ENCODE measurements at regions not wholly inside any gene's neighbourhood (a gene's known extent, or its start where the extent isn't known, plus 50 kb on each side); places are given as distances from the start of the nearest gene placed in this dataset.

DNA sequence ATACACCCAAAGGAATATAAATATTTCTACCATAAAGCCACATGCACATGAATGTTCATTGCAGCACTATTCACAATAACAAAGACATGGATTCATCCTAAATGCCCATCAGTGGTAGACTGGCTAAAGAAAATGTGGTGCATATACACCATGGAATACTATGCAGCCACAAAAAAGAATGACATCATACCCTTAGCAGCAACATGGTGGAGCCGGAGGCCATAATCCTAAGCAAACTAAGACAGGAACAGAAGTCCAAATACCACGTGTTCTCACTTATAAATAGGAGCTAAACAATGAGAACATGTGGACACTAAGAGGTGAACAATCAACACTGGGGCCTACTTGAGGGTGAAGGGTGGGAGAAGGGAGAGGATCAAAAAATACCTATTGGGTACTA, 198.5 kb downstream of the BMP4 start:
- intact Hi-C loops (cut with micrococcal nuclease) = no loop called here
- no peak for ATAC-seq

DNA sequence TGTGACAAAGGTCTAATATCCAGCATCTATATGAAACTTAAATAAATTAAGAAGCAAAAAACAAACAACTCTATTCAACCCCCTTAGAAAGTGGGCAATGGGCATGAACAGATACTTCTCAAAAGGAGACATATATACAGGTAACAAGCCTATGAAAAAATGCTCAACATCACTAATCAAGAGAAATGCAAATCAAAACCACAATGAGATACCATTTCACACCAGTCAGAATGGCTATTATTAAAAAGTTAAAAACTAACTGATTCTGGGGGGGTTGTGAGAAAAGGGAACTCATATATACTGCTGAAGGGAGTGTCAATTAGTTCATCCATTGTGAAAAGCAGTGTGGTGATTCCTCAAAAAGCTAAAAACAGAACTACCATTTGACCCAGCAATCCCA, 198.9 kb downstream of the BMP4 start:
- CTCF ChIA-PET = no interaction called here
- Histone ChIP-seq H3K27ac (ENCODE audit: low read depth, low read length) (no peak overlapping the region), H3K4me3 (ENCODE audit: low read length) (no peak overlapping the region), H3K4me1 (ENCODE audit: control insufficient read depth in 2 of 2, insufficient read depth in 2 of 2, low read length in 2 of 2) (no peaks in the 10 kb centered on the region), H3K9me3 (ENCODE audit: control insufficient read depth in 2 of 3, low read length in 3 of 3) (no peaks in the 10 kb centered on the region), H3K27me3 (ENCODE audit: control insufficient read depth in 2 of 2, insufficient read depth in 2 of 2, low read length in 2 of 2) (no peaks in the 10 kb centered on the region), H3K36me3 (ENCODE audit: control insufficient read depth in 2 of 3, insufficient read depth in 3 of 3, low read length in 3 of 3) (no peaks in the 10 kb centered on the region)
- no peak overlapping the region for H3K27ac Mint-ChIP-seq
- no peak for ATAC-seq
- peaks cover 0 to 13% (median 0%) of the 10 kb centered on the region in 5 donors for H3K27me3 Mint-ChIP-seq
- DNase-seq = no peak
- H3K36me3 Mint-ChIP-seq = no peaks in the 10 kb centered on the region
- POLR2A ChIA-PET = no interaction called here
- intact Hi-C loops (cut with micrococcal nuclease) = no loop called here
- H3K9me3 Mint-ChIP-seq = peaks cover 1 to 32% (median 11%) of the 10 kb centered on the region in 11 donors
- no peaks in the 10 kb centered on the region for H3K4me1 Mint-ChIP-seq
- no peak overlapping the region for H3K4me3 Mint-ChIP-seq

More for the DNA sequence above, 198.5 kb downstream of the BMP4 start:
- Mint-ChIP-seq H3K27me3 (peaks cover 0 to 12% (median 0%) of the 10 kb centered on the region in 5 donors), H3K4me3 (no peak overlapping the region), H3K9me3 (peaks cover 1 to 32% (median 11%) of the 10 kb centered on the region in 11 donors), H3K4me1 (no peaks in the 10 kb centered on the region), H3K36me3 (no peaks in the 10 kb centered on the region), H3K27ac (no peak overlapping the region)
- Histone ChIP-seq H3K4me1 (ENCODE audit: control insufficient read depth in 2 of 2, insufficient read depth in 2 of 2, low read length in 2 of 2) (no peaks in the 10 kb centered on the region), H3K9me3 (ENCODE audit: control insufficient read depth in 2 of 3, low read length in 3 of 3) (no peaks in the 10 kb centered on the region), H3K27ac (ENCODE audit: low read depth, low read length) (no peak overlapping the region), H3K4me3 (ENCODE audit: low read length) (no peak overlapping the region), H3K36me3 (ENCODE audit: control insufficient read depth in 2 of 3, insufficient read depth in 3 of 3, low read length in 3 of 3) (no peaks in the 10 kb centered on the region), H3K27me3 (ENCODE audit: control insufficient read depth in 2 of 2, insufficient read depth in 2 of 2, low read length in 2 of 2) (no peaks in the 10 kb centered on the region)
- ChIA-PET POLR2A (no interaction called here), CTCF (no interaction called here)
- no peak for DNase-seq

DNA sequence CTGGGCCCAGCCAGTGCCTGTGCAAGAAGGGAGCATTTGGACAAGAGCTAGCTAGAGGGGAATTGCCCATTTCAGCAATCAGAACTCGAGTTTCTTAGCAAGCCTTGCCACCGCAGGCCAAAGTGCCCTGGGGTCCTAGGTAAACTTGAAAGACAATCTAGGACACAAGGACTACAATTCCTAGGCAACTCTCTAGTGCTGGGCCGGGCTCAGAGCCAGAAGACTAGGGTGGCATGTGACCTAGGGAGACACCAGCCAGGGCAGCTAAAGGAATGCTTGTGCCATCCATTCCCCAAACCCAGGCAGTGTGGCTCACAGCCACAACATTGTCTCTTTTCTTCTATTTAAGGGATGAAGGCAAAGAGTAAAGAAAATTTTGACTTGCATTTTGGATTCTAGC, 205.0 kb downstream of the BMP4 start:
- Mint-ChIP-seq H3K4me1 (no peaks in the 10 kb centered on the region), H3K27me3 (peaks cover 0 to 13% (median 0%) of the 10 kb centered on the region in 5 donors), H3K36me3 (no peaks in the 10 kb centered on the region), H3K27ac (no peak overlapping the region), H3K4me3 (no peak overlapping the region), H3K9me3 (peaks cover 0 to 10% (median 3%) of the 10 kb centered on the region in 11 donors)
- no peak overlapping the region for H3K27ac ChIP-seq (ENCODE audit: low read depth, low read length)
- H3K9me3 ChIP-seq (ENCODE audit: control insufficient read depth in 2 of 3, low read length in 3 of 3) = no peaks in the 10 kb centered on the region
- intact Hi-C loops (cut with micrococcal nuclease) = no loop called here
- no peak overlapping the region for H3K4me3 ChIP-seq (ENCODE audit: low read length)
- CTCF ChIA-PET = no interaction called here
- H3K27me3 ChIP-seq (ENCODE audit: control insufficient read depth in 2 of 2, insufficient read depth in 2 of 2, low read length in 2 of 2) = no peaks in the 10 kb centered on the region
- H3K36me3 ChIP-seq (ENCODE audit: control insufficient read depth in 2 of 3, insufficient read depth in 3 of 3, low read length in 3 of 3) = no peaks in the 10 kb centered on the region
- POLR2A ChIA-PET = no interaction called here
- DNase-seq (no peak), ATAC-seq (no peak)
- H3K4me1 ChIP-seq (ENCODE audit: control insufficient read depth in 2 of 2, insufficient read depth in 2 of 2, low read length in 2 of 2) = no peaks in the 10 kb centered on the region

DNA sequence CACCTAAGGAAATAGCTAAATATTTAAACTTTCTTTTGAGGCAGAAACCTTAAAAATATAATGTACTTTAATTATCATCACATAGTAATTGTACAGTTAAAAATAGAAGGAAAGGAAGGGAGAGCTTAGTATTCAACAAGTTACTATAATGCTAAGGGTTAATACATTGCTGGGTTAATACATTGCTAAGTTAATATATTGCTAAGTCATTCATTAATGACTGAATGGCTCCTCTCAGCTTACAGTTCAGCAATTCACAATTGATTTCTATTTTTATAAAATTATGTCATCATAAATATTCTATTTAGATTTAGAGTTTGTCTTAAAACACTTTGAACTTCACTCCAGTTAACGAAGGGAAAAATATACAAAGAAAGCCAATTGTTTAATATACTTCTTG, 207.9 kb downstream of the BMP4 start:
- ChIA-PET CTCF (no interaction called here), POLR2A (no interaction called here)
- H3K9me3 ChIP-seq (ENCODE audit: control insufficient read depth in 2 of 3, low read length in 3 of 3) = no peaks in the 10 kb centered on the region
- DNase-seq (no peak), ATAC-seq (no peak)
- H3K4me3 Mint-ChIP-seq = no peak overlapping the region
- peaks cover 0 to 8% (median 0%) of the 10 kb centered on the region in 11 donors for H3K9me3 Mint-ChIP-seq
- peaks cover 0 to 6% (median 5%) of the 10 kb centered on the region in 5 donors for H3K27me3 Mint-ChIP-seq
- no peak overlapping the region for H3K4me3 ChIP-seq (ENCODE audit: low read length)
- no peaks in the 10 kb centered on the region for H3K36me3 ChIP-seq (ENCODE audit: control insufficient read depth in 2 of 3, insufficient read depth in 3 of 3, low read length in 3 of 3)
- no peak overlapping the region for H3K27ac ChIP-seq (ENCODE audit: low read depth, low read length)
- no peaks in the 10 kb centered on the region for H3K27me3 ChIP-seq (ENCODE audit: control insufficient read depth in 2 of 2, insufficient read depth in 2 of 2, low read length in 2 of 2)
- H3K27ac Mint-ChIP-seq = no peak overlapping the region
- no peaks in the 10 kb centered on the region for H3K36me3 Mint-ChIP-seq
- intact Hi-C loops (cut with micrococcal nuclease) = no loop called here
- H3K4me1 ChIP-seq (ENCODE audit: control insufficient read depth in 2 of 2, insufficient read depth in 2 of 2, low read length in 2 of 2) = no peaks in the 10 kb centered on the region
- H3K4me1 Mint-ChIP-seq = no peaks in the 10 kb centered on the region

GRCh38 chr14:53744857-53745256, 211.8 kb downstream of the BMP4 start:
- intact Hi-C loops (cut with micrococcal nuclease) = no loop called here
- Mint-ChIP-seq H3K36me3 (no peaks in the 10 kb centered on the region), H3K27me3 (peaks cover 0 to 5% (median 0%) of the 10 kb centered on the region in 5 donors), H3K4me1 (no peaks in the 10 kb centered on the region), H3K9me3 (peaks cover 0 to 4% (median 0%) of the 10 kb centered on the region in 11 donors), H3K27ac (no peak overlapping the region), H3K4me3 (no peak overlapping the region)
- Histone ChIP-seq H3K36me3 (ENCODE audit: control insufficient read depth in 2 of 3, insufficient read depth in 3 of 3, low read length in 3 of 3) (no peaks in the 10 kb centered on the region), H3K4me3 (ENCODE audit: low read length) (no peak overlapping the region), H3K4me1 (ENCODE audit: control insufficient read depth in 2 of 2, insufficient read depth in 2 of 2, low read length in 2 of 2) (no peaks in the 10 kb centered on the region), H3K27ac (ENCODE audit: low read depth, low read length) (no peak overlapping the region), H3K27me3 (ENCODE audit: control insufficient read depth in 2 of 2, insufficient read depth in 2 of 2, low read length in 2 of 2) (no peaks in the 10 kb centered on the region), H3K9me3 (ENCODE audit: control insufficient read depth in 2 of 3, low read length in 3 of 3) (no peaks in the 10 kb centered on the region)
- CTCF ChIA-PET = no interaction called here
- DNase-seq (no peak), ATAC-seq (no peak)
- POLR2A ChIA-PET = no interaction called here

GRCh38 chr14:53743371-53743770, 213.3 kb downstream of the BMP4 start:
- peaks cover 0 to 4% (median 0%) of the 10 kb centered on the region in 11 donors for H3K9me3 Mint-ChIP-seq
- no peaks in the 10 kb centered on the region for H3K9me3 ChIP-seq (ENCODE audit: control insufficient read depth in 2 of 3, low read length in 3 of 3)
- ChIA-PET POLR2A (no interaction called here), CTCF (no interaction called here)
- no peaks in the 10 kb centered on the region for H3K36me3 ChIP-seq (ENCODE audit: control insufficient read depth in 2 of 3, insufficient read depth in 3 of 3, low read length in 3 of 3)
- intact Hi-C loops (cut with micrococcal nuclease) = no loop called here
- peaks cover 0 to 5% (median 0%) of the 10 kb centered on the region in 5 donors for H3K27me3 Mint-ChIP-seq
- H3K27ac ChIP-seq (ENCODE audit: low read depth, low read length) = no peak overlapping the region
- H3K4me1 Mint-ChIP-seq = no peaks in the 10 kb centered on the region
- no peaks in the 10 kb centered on the region for H3K4me1 ChIP-seq (ENCODE audit: control insufficient read depth in 2 of 2, insufficient read depth in 2 of 2, low read length in 2 of 2)
- no peak overlapping the region for H3K4me3 Mint-ChIP-seq
- H3K36me3 Mint-ChIP-seq = no peaks in the 10 kb centered on the region
- no peak overlapping the region for H3K27ac Mint-ChIP-seq
- no peak for DNase-seq
- ATAC-seq = no peak
- H3K4me3 ChIP-seq (ENCODE audit: low read length) = no peak overlapping the region
- no peaks in the 10 kb centered on the region for H3K27me3 ChIP-seq (ENCODE audit: control insufficient read depth in 2 of 2, insufficient read depth in 2 of 2, low read length in 2 of 2)

DNA sequence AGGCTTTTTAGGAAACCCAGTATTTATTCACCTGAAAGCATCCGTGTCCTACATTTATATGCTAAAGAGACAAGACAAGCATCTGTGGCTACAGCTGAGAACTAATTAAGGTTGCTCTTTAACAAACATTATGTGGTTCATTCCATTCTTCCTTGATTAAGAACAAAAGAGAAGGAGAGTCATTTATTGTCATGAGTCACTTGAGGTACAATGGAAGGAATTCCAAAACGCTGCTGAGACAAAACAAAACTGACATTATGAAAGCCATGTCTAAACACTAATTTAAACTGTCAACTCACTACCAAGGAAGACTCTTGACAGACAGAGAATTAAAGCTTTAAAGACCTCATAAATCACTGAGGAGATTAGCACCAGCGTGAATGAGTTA, 214.4 kb downstream of the BMP4 start:
- H3K27me3 Mint-ChIP-seq = peaks cover 0 to 5% (median 0%) of the 10 kb centered on the region in 5 donors
- intact Hi-C loops (cut with micrococcal nuclease) = no loop called here
- Histone ChIP-seq H3K27me3 (ENCODE audit: control insufficient read depth in 2 of 2, insufficient read depth in 2 of 2, low read length in 2 of 2) (no peaks in the 10 kb centered on the region), H3K27ac (ENCODE audit: low read depth, low read length) (no peak overlapping the region), H3K36me3 (ENCODE audit: control insufficient read depth in 2 of 3, insufficient read depth in 3 of 3, low read length in 3 of 3) (no peaks in the 10 kb centered on the region), H3K9me3 (ENCODE audit: control insufficient read depth in 2 of 3, low read length in 3 of 3) (no peaks in the 10 kb centered on the region), H3K4me3 (ENCODE audit: low read length) (no peak overlapping the region), H3K4me1 (ENCODE audit: control insufficient read depth in 2 of 2, insufficient read depth in 2 of 2, low read length in 2 of 2) (no peaks in the 10 kb centered on the region)
- ATAC-seq (no peak), DNase-seq (no peak)
- H3K36me3 Mint-ChIP-seq = no peaks in the 10 kb centered on the region
- ChIA-PET CTCF (no interaction called here), POLR2A (no interaction called here)
- H3K4me1 Mint-ChIP-seq = no peaks in the 10 kb centered on the region
- peaks cover 0 to 4% (median 0%) of the 10 kb centered on the region in 11 donors for H3K9me3 Mint-ChIP-seq
- no peak overlapping the region for H3K4me3 Mint-ChIP-seq
- no peak overlapping the region for H3K27ac Mint-ChIP-seq
